T-helper 9 cell (primary cell): ENCODE measurements at regions not wholly inside any gene's neighbourhood (a gene's known extent, or its start where the extent isn't known, plus 50 kb on each side); places are given as distances from the start of the nearest gene placed in this dataset.

ENCODE experiments used
- DNase-seq: peaks from one replicate; pipeline ENCODE4 v3.0.0-alpha.2; 2020

- DNase-seq: no peak
Observed at GRCh38 chr18:25630682-25631081, 278.7 kb upstream of the ZNF521 start.

- DNase-seq: no peak
Observed at GRCh38 chr18:25621682-25622081, 269.7 kb upstream of the ZNF521 start.

GRCh38 chr18:25621144-25621543 lies 269.2 kb upstream of the ZNF521 start:
- no peak for DNase-seq

- DNase-seq: no peak
Observed at GRCh38 chr18:25614168-25614567, 262.2 kb upstream of the ZNF521 start.

- no peak for DNase-seq
Observed at GRCh38 chr18:25612466-25612865, 260.5 kb upstream of the ZNF521 start.

- no peak for DNase-seq
Observed at GRCh38 chr18:25608091-25608490, 256.1 kb upstream of the ZNF521 start.

GRCh38 chr18:25604894-25605597 lies 253.1 kb upstream of the ZNF521 start:
- DNase-seq: no peak

- DNase-seq: no peak
Observed at GRCh38 chr18:25604196-25604893, 252.4 kb upstream of the ZNF521 start.

GRCh38 chr18:25599443-25599842 lies 247.5 kb upstream of the ZNF521 start:
- no peak for DNase-seq

GRCh38 chr18:25597476-25597875 lies 245.5 kb upstream of the ZNF521 start:
- DNase-seq: no peak

GRCh38 chr18:25595274-25596060 lies 243.5 kb upstream of the ZNF521 start:
- no peak for DNase-seq

- DNase-seq: no peak
Observed at GRCh38 chr18:25594351-25594750, 242.4 kb upstream of the ZNF521 start.

GRCh38 chr18:25592804-25593360 lies 240.9 kb upstream of the ZNF521 start:
- no peak for DNase-seq

GRCh38 chr18:25590456-25590855 lies 238.5 kb upstream of the ZNF521 start:
- DNase-seq: no peak

GRCh38 chr18:25587545-25587944 lies 235.6 kb upstream of the ZNF521 start:
- DNase-seq: no peak

- DNase-seq: no peak
Observed at GRCh38 chr18:25568986-25569385, 217.0 kb upstream of the ZNF521 start.

- DNase-seq: no peak
Observed at GRCh38 chr18:25563816-25564683, 212.1 kb upstream of the ZNF521 start.

- DNase-seq: no peak
Observed at GRCh38 chr18:25563346-25563745, 211.4 kb upstream of the ZNF521 start.

- DNase-seq: no peak
Observed at GRCh38 chr18:25561918-25562317, 210.0 kb upstream of the ZNF521 start.

- no peak for DNase-seq
Observed at GRCh38 chr18:25560369-25560768, 208.4 kb upstream of the ZNF521 start.

- DNase-seq: no peak
Observed at GRCh38 chr18:25557011-25557410, 205.0 kb upstream of the ZNF521 start.

- DNase-seq: no peak
Observed at GRCh38 chr18:25553631-25554263, 201.8 kb upstream of the ZNF521 start.
